Activated CD4-positive, alpha-beta memory T cell treated with anti-CD3 and anti-CD28 coated beads for 36 hours (primary cell): ENCODE measurements at regions not wholly inside any gene's neighbourhood (a gene's known extent, or its start where the extent isn't known, plus 50 kb on each side); places are given as distances from the start of the nearest gene placed in this dataset.

Experiments used
- CTCF ChIA-PET: fragments of 350-600 bp; sonication (Branson Sonifier 250); formaldehyde crosslinking; loops from one replicate; lab custom pipeline; 2021; ENCODE audit warnings: antibody characterized with exemption, inconsistent platforms; lab: Charles Lee
- POLR2A ChIA-PET: fragments of 350-600 bp; sonication (Branson Sonifier 250); formaldehyde crosslinking; loops from one replicate; lab custom pipeline; 2021; ENCODE audit warnings: antibody characterized with exemption; lab: Charles Lee
- DNase-seq: peaks from one replicate; pipeline ENCODE4 v3.0.0-alpha.2; 2020
- H3K27ac Mint-ChIP-seq: one replicate; pipeline ENCODE4 v1.8.0; 2021; ENCODE audit warnings: mixed read lengths
- H3K27me3 Mint-ChIP-seq: one replicate; pipeline ENCODE4 v1.8.0; 2021; ENCODE audit warnings: mixed read lengths
- H3K36me3 Mint-ChIP-seq: one replicate; pipeline ENCODE4 v1.8.0; 2021; ENCODE audit warnings: mixed read lengths
- H3K4me1 Mint-ChIP-seq: one replicate; pipeline ENCODE4 v1.8.0; 2021; ENCODE audit warnings: low read depth, mixed read lengths
- H3K4me3 Mint-ChIP-seq: one replicate; pipeline ENCODE4 v1.8.0; 2021; ENCODE audit warnings: mild to moderate bottlenecking, mixed read lengths
- H3K9me3 Mint-ChIP-seq: one replicate; pipeline ENCODE4 v1.8.0; 2021; ENCODE audit warnings: mixed read lengths
- intact Hi-C: fragments of 100-400 bp; cut with micrococcal nuclease; formaldehyde crosslinking; loops from one replicate; pipeline ENCODE4 v1.15.1; 2023

DNA sequence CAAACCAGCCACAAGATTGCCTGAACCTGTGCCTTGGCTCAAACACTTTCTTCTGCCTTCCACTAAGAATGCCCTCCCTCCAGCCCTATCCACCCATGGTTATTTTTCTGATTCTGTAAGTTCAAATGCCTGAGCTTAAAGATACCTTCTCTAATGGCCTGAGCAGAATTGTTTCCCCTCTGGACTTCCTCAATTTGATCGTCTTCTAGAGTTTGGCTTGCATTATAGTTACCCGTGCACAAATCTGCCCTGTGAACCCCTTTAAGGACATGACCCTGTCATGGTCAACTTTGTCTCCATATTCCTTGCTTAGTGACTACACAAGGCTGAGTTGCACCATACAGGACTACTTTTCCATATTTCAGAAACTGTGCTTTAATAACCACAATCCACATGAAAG lies 481.0 kb downstream of the FOXO1 start:
- ChIA-PET POLR2A (no interaction called here), CTCF (interaction anchor here (0.7 to 2.1 kb wide), 2 partner anchors 10 to 116 kb away, joined by 3 to 6 read pairs; no protein-coding TSS in a partner anchor)
- intact Hi-C loops: loop anchor here (5.0 kb wide), 2 partner anchors 332 to 477 kb away; no protein-coding TSS in a partner anchor
- DNase-seq: no peak
- Mint-ChIP-seq H3K9me3 (no peaks in the 10 kb centered on the region), H3K4me1 (peaks cover 60% of the 10 kb centered on the region), H3K36me3 (no peaks in the 10 kb centered on the region), H3K4me3 (no peak overlapping the region), H3K27ac (no peak overlapping the region), H3K27me3 (no peaks in the 10 kb centered on the region)

- Mint-ChIP-seq H3K27ac (peak overlapping the region; percentile 30), H3K4me1 (peaks cover 66% of the 10 kb centered on the region), H3K36me3 (no peaks in the 10 kb centered on the region), H3K9me3 (no peaks in the 10 kb centered on the region), H3K27me3 (no peaks in the 10 kb centered on the region), H3K4me3 (no peak overlapping the region)
- ChIA-PET CTCF (interaction anchor here (2.1 kb wide), 1 partner anchor 117 kb away, joined by 6 read pairs; no protein-coding TSS in a partner anchor), POLR2A (no interaction called here)
- peak; percentile 32 for DNase-seq
- intact Hi-C loops: loop anchor here (5.0 kb wide), 2 partner anchors 331 to 476 kb away; no protein-coding TSS in a partner anchor
These were observed 480.4 kb downstream of the FOXO1 start for GRCh38 chr13:40186041-40186440.

GRCh38 chr13:40186626-40187323 lies 479.7 kb downstream of the FOXO1 start:
- H3K27me3 Mint-ChIP-seq: no peaks in the 10 kb centered on the region
- peaks cover 73% of the 10 kb centered on the region for H3K4me1 Mint-ChIP-seq

DNA sequence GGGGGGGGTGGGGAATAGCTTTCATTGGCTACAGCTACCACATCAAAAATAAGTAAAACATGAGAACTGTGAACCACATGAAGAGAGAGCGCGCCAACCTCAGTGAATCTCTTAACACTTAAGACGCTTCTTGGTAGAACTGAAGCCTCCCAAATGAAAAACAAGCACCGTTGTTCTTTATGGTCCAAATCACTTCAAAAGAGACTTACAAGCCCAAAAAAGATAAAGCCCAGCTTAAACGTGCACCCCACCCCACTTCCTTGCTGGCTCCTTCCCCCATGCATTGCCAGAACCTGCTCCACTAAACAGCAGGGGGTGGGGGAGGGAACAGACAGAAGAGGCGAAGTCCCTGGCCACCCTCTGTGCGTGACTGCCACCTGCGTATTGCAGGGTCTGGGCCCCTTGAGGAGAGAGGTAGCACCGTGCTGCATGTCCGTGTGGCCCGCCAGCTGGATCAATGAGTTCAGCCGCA lies 479.1 kb downstream of the FOXO1 start:
- H3K27ac Mint-ChIP-seq: peak overlapping the region; percentile 93
- intact Hi-C loops: loop anchor here (1.0 to 5.0 kb wide), 3 partner anchors 41 to 475 kb away; no protein-coding TSS in a partner anchor
- CTCF ChIA-PET: interaction anchor here (1.1 to 2.1 kb wide), 4 partner anchors 19 to 245 kb away, joined by 3 to 6 read pairs (median 3); no protein-coding TSS in a partner anchor
- no peaks in the 10 kb centered on the region for H3K36me3 Mint-ChIP-seq
- peak; percentile 77 for DNase-seq
- peak overlapping the region; percentile 72 for H3K4me3 Mint-ChIP-seq
- POLR2A ChIA-PET: interaction anchor here (1.2 to 1.7 kb wide), 4 partner anchors 11 to 477 kb away, joined by 4 to 7 read pairs (median 4); no protein-coding TSS in a partner anchor
- no peaks in the 10 kb centered on the region for H3K9me3 Mint-ChIP-seq
- H3K27me3 Mint-ChIP-seq: no peaks in the 10 kb centered on the region
- peaks cover 79% of the 10 kb centered on the region for H3K4me1 Mint-ChIP-seq

More at GRCh38 chr13:40186626-40187323, 479.7 kb downstream of the FOXO1 start:
- CTCF ChIA-PET: interaction anchor here (1.1 to 2.1 kb wide), 3 partner anchors 20 to 244 kb away, joined by 3 to 6 read pairs (median 3); no protein-coding TSS in a partner anchor
- H3K36me3 Mint-ChIP-seq: no peaks in the 10 kb centered on the region
- intact Hi-C loops: loop anchor here (1.0 to 5.0 kb wide), 3 partner anchors 40 to 476 kb away; no protein-coding TSS in a partner anchor
- no peaks in the 10 kb centered on the region for H3K9me3 Mint-ChIP-seq
- H3K4me3 Mint-ChIP-seq: peak overlapping the region; percentile 72
- POLR2A ChIA-PET: interaction anchor here (1.2 to 1.7 kb wide), 3 partner anchors 20 to 477 kb away, joined by 4 to 7 read pairs (median 4); no protein-coding TSS in a partner anchor
- DNase-seq: no peak
- H3K27ac Mint-ChIP-seq: peak overlapping the region; percentile 93

- H3K36me3 Mint-ChIP-seq: no peaks in the 10 kb centered on the region
- DNase-seq: peak; percentile 73
- H3K9me3 Mint-ChIP-seq: no peaks in the 10 kb centered on the region
- H3K27ac Mint-ChIP-seq: peak overlapping the region; percentile 93
- peaks cover 81% of the 10 kb centered on the region for H3K4me1 Mint-ChIP-seq
- POLR2A ChIA-PET: interaction anchor here (0.7 to 1.7 kb wide), 5 partner anchors 12 to 476 kb away, joined by 3 to 7 read pairs (median 4); no protein-coding TSS in a partner anchor
- intact Hi-C loops: loop anchor here (1.0 to 5.0 kb wide), 4 partner anchors 42 to 474 kb away; no protein-coding TSS in a partner anchor
- H3K27me3 Mint-ChIP-seq: no peaks in the 10 kb centered on the region
- peak overlapping the region; percentile 72 for H3K4me3 Mint-ChIP-seq
- CTCF ChIA-PET: interaction anchor here (1.1 to 2.1 kb wide), 4 partner anchors 19 to 245 kb away, joined by 3 to 6 read pairs (median 3); no protein-coding TSS in a partner anchor
These were observed 478.4 kb downstream of the FOXO1 start for GRCh38 chr13:40187841-40188591.

DNA sequence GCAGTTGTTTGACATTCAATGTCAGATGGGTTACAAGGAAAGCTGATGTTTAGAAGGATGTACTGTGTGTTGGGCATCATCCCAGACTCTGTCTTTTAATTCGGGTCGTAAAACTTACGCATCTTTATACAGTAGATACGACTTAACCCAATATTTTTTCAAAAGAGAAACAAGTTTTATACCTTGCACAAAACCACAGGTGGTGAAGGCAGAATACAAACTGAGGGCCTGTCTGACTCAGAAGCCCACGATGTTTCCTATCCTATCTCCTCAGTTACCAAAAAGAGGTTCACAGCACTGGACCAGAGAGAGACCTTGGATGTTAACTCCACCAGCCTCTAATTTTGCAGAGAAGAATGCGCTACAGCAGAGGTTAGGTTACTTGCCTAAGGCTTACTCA lies 477.0 kb downstream of the FOXO1 start:
- Mint-ChIP-seq H3K27me3 (no peaks in the 10 kb centered on the region), H3K9me3 (no peaks in the 10 kb centered on the region), H3K27ac (peak overlapping the region; percentile 85), H3K4me1 (peaks cover 76% of the 10 kb centered on the region), H3K4me3 (no peak overlapping the region), H3K36me3 (no peaks in the 10 kb centered on the region)
- ChIA-PET POLR2A (interaction anchor here (1.4 to 1.8 kb wide), 2 partner anchors 17 to 475 kb away, joined by 6 to 14 read pairs; no protein-coding TSS in a partner anchor), CTCF (interaction anchor here (1.1 to 2.4 kb wide), 2 partner anchors 44 to 121 kb away, joined by 3 to 13 read pairs; no protein-coding TSS in a partner anchor)
- intact Hi-C loops: loop anchor here (5.0 kb wide), 2 partner anchors 328 to 473 kb away; no protein-coding TSS in a partner anchor
- peak; percentile 52 for DNase-seq

GRCh38 chr13:40189898-40190630 lies 476.4 kb downstream of the FOXO1 start:
- peak overlapping the region; percentile 9 for H3K4me3 Mint-ChIP-seq

GRCh38 chr13:40190641-40191100 lies 475.8 kb downstream of the FOXO1 start:
- H3K4me3 Mint-ChIP-seq: peak overlapping the region; percentile 9
- no peaks in the 10 kb centered on the region for H3K36me3 Mint-ChIP-seq
- ChIA-PET POLR2A (interaction anchor here (0.8 to 2.1 kb wide), 5 partner anchors 10 to 474 kb away, joined by 3 to 14 read pairs (median 5); no protein-coding TSS in a partner anchor), CTCF (interaction anchor here (0.6 to 2.4 kb wide), 10 partner anchors 13 to 505 kb away, joined by 3 to 13 read pairs (median 4); no protein-coding TSS in a partner anchor)
- intact Hi-C loops: loop anchor here (1.0 kb wide), 2 partner anchors 16 to 31 kb away; no protein-coding TSS in a partner anchor
- DNase-seq: peak; percentile 79
- H3K4me1 Mint-ChIP-seq: peaks cover 66% of the 10 kb centered on the region
- H3K27ac Mint-ChIP-seq: peak overlapping the region; percentile 85
- H3K9me3 Mint-ChIP-seq: no peaks in the 10 kb centered on the region
- H3K27me3 Mint-ChIP-seq: no peaks in the 10 kb centered on the region

More at GRCh38 chr13:40189898-40190630, 476.4 kb downstream of the FOXO1 start:
- peaks cover 72% of the 10 kb centered on the region for H3K4me1 Mint-ChIP-seq
- no peaks in the 10 kb centered on the region for H3K27me3 Mint-ChIP-seq
- H3K27ac Mint-ChIP-seq: peak overlapping the region; percentile 85
- no peaks in the 10 kb centered on the region for H3K9me3 Mint-ChIP-seq
- DNase-seq: no peak
- POLR2A ChIA-PET: interaction anchor here (0.8 to 2.1 kb wide), 5 partner anchors 10 to 474 kb away, joined by 3 to 14 read pairs (median 5); no protein-coding TSS in a partner anchor
- intact Hi-C loops: loop anchor here (1.0 to 5.0 kb wide), 4 partner anchors 16 to 472 kb away; no protein-coding TSS in a partner anchor
- no peaks in the 10 kb centered on the region for H3K36me3 Mint-ChIP-seq
- CTCF ChIA-PET: interaction anchor here (0.6 to 2.4 kb wide), 10 partner anchors 13 to 504 kb away, joined by 3 to 13 read pairs (median 3); no protein-coding TSS in a partner anchor

DNA sequence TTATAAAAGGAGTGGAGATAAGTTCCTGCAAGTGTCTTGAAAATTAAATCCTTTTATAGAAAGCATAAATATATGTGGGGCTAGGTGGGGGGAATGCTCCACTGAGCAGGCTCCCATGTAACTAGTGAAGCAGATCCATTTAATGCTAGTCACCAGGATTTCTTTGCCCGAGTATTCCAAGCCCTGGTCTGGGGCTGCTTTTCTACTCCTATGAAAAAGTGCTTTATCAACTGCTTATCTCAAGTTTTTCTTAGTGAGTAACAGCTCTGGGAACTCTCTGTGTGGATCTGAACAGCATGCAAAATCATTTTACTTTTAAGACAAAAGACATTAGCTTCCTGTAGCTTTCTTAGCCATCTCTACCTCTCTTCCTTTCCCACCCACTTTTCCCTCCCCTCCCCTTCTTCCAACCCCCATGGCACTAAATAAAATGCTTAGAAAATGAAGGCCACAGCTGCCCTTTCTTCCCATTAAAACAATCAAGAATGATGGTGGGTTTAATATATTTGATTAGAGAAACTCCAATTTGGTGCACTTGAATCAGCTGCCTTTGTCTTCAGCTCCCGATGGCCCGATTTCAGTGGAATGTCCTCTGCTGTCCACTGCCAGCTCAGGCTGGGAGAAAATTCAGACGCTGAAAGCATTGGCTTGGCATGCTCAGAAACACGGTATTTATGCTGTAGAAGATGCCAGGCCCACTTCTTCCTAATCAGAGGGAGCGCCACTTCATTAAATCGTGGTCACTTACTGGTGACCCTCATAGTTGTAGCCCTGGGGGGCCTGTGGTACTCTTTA lies 475.1 kb downstream of the FOXO1 start:
- H3K36me3 Mint-ChIP-seq: no peaks in the 10 kb centered on the region
- intact Hi-C loops: no loop called here
- ChIA-PET POLR2A (interaction anchor here (1.2 to 2.1 kb wide), 4 partner anchors 9 to 88 kb away, joined by 4 to 14 read pairs (median 5); no protein-coding TSS in a partner anchor), CTCF (interaction anchor here (0.8 to 2.4 kb wide), 6 partner anchors 15 to 506 kb away, joined by 3 to 13 read pairs (median 4); no protein-coding TSS in a partner anchor)
- H3K27ac Mint-ChIP-seq: peak overlapping the region; percentile 85
- H3K27me3 Mint-ChIP-seq: no peaks in the 10 kb centered on the region
- no peaks in the 10 kb centered on the region for H3K9me3 Mint-ChIP-seq
- no peak overlapping the region for H3K4me3 Mint-ChIP-seq
- peaks cover 61% of the 10 kb centered on the region for H3K4me1 Mint-ChIP-seq
- DNase-seq: no peak
